Psoas muscle (tissue), 7 donors: ENCODE measurements at regions not wholly inside any gene's neighbourhood (a gene's known extent, or its start where the extent isn't known, plus 50 kb on each side); places are given as distances from the start of the nearest gene placed in this dataset.

Experiments
- ATAC-seq, 4 donors: fragments of 200-7000 bp; cut with Tn5 transposase; one replicate each; pipeline ENCODE4 v1.9.1; 2020; ENCODE audit warnings: moderate library complexity in 3 of 4, mild to moderate bottlenecking in 2 of 4
- DNase-seq, 2 donors: peaks; one replicate each; pipeline ENCODE4 v3.0.0-alpha.2; 2020
- H3K27ac ChIP-seq: fragments of 200-600 bp; one replicate; pipeline ENCODE4 v1.8.0; 2022
- H3K27me3 ChIP-seq, 3 donors: fragments of 200-600 bp in 1 of 3; one replicate each; pipeline versions ENCODE4 v1.6.1 to v1.8.0; 2013 to 2022; ENCODE audit warnings: low read length in 2 of 3, mild to moderate bottlenecking in 2 of 3, moderate library complexity in 1 of 3; ENCODE audit not compliant: insufficient read depth in 3 of 3
- H3K36me3 ChIP-seq, 2 donors: fragments of 200-600 bp in 1 of 2; one replicate each; pipeline versions ENCODE4 v1.6.1 to v1.8.0; 2013 to 2022; ENCODE audit warnings: low read depth in 1 of 2, mild to moderate bottlenecking in 1 of 2, moderate library complexity in 1 of 2; ENCODE audit not compliant: insufficient read depth in 1 of 2
- H3K4me1 ChIP-seq: fragments of 200-600 bp; one replicate; pipeline ENCODE4 v1.8.0; 2022
- H3K4me3 ChIP-seq: fragments of 200-600 bp; one replicate; pipeline ENCODE4 v1.8.0; 2022; ENCODE audit warnings: mild to moderate bottlenecking
- H3K9me3 ChIP-seq: fragments of 200-600 bp; one replicate; pipeline ENCODE4 v1.8.0; 2022
- CTCF ChIP-seq: fragments of 200-600 bp; IDR thresholded peaks from one replicate; pipeline ENCODE4 v1.8.0; 2022; ENCODE audit warnings: antibody characterized with exemption
- WGBS, 3 donors: extraction: QIAGEN DNeasy Blood & Tissue Kit; methylation state at CpG; one replicate each; pipeline versions ENCODE4 v1.1.6 to v1.1.7; 2013; 5-methylcytosine and 5-hydroxymethylcytosine counted together
- intact Hi-C, 2 donors: fragments of 100-400 bp; cut with DNase I; formaldehyde crosslinking; loops; one replicate each; pipeline versions ENCODE4 v1.11.0 to v1.14.2; 2022
- donor health status: healthy with polysubstance abuse.
- donor health status: DM: no; HTN: no; CAD: no; lungs with moderate emphysema.
- donor health status: Bipolar disorder and iron deficiency.
- donor health status: healthy.
- donor health status: DM: yes; HTN: yes; CAD: no.
- donor health status: DM: no; HTN: no; CAD: no.
- donor health status: DM: yes; HTN: yes; CAD: no.

- H3K36me3 ChIP-seq: no peaks in the 10 kb centered on the region
- WGBS, 3 donors: 21 to 35% (median 31%) methylated on average over 4 of the region's 4 CpGs
- intact Hi-C loops: no loop called here
- H3K4me3 ChIP-seq: no peak overlapping the region
- H3K27me3 ChIP-seq: no peaks in the 10 kb centered on the region
- no peaks in the 10 kb centered on the region for H3K9me3 ChIP-seq
- H3K27ac ChIP-seq: no peak overlapping the region
- TF ChIP-seq CTCF: no peak
- no peak for DNase-seq
- no peaks in the 10 kb centered on the region for H3K4me1 ChIP-seq
- ATAC-seq: no peak
Observed at GRCh38 chr6:51268666-51269065, 450.0 kb downstream of the TFAP2B start.

GRCh38 chr6:51269876-51270275, 451.2 kb downstream of the TFAP2B start:
- Histone ChIP-seq H3K4me3 (no peak overlapping the region), H3K36me3 (no peaks in the 10 kb centered on the region), H3K27me3 (no peaks in the 10 kb centered on the region), H3K27ac (no peak overlapping the region), H3K4me1 (no peaks in the 10 kb centered on the region), H3K9me3 (no peaks in the 10 kb centered on the region)
- TF ChIP-seq CTCF: no peak
- ATAC-seq (no peak), DNase-seq (no peak)
- intact Hi-C loops: no loop called here

GRCh38 chr6:51271615-51272014, 452.9 kb downstream of the TFAP2B start:
- TF ChIP-seq CTCF: no peak
- Histone ChIP-seq H3K36me3 (no peaks in the 10 kb centered on the region), H3K9me3 (no peaks in the 10 kb centered on the region), H3K27me3 (no peaks in the 10 kb centered on the region), H3K27ac (no peak overlapping the region), H3K4me3 (no peak overlapping the region), H3K4me1 (no peaks in the 10 kb centered on the region)
- ATAC-seq (no peak), DNase-seq (no peak)
- 76 to 90% (median 81%) methylated on average over 1 of the region's 1 CpG for WGBS, 3 donors
- intact Hi-C loops: no loop called here

GRCh38 chr6:51273228-51273961, 454.7 kb downstream of the TFAP2B start:
- 25 to 29% (median 27%) methylated on average over 5 of the region's 5 CpGs for WGBS, 3 donors
- no peak overlapping the region for H3K27ac ChIP-seq
- H3K27me3 ChIP-seq: no peaks in the 10 kb centered on the region
- H3K4me1 ChIP-seq: no peaks in the 10 kb centered on the region
- H3K4me3 ChIP-seq: no peak overlapping the region
- no peaks in the 10 kb centered on the region for H3K36me3 ChIP-seq
- DNase-seq: no peak
- no peak for ATAC-seq
- intact Hi-C loops: no loop called here
- H3K9me3 ChIP-seq: no peaks in the 10 kb centered on the region
- TF ChIP-seq CTCF: no peak

GRCh38 chr6:51277474-51277873, 458.8 kb downstream of the TFAP2B start:
- no peak for DNase-seq
- intact Hi-C loops: no loop called here
- H3K4me1 ChIP-seq: no peaks in the 10 kb centered on the region
- no peaks in the 10 kb centered on the region for H3K27me3 ChIP-seq
- H3K4me3 ChIP-seq: no peak overlapping the region
- TF ChIP-seq CTCF: no peak
- no peaks in the 10 kb centered on the region for H3K9me3 ChIP-seq
- H3K27ac ChIP-seq: no peak overlapping the region
- WGBS, 3 donors: 79 to 87% (median 84%) methylated on average over 1 of the region's 1 CpG
- no peak for ATAC-seq
- no peaks in the 10 kb centered on the region for H3K36me3 ChIP-seq
